Myocyte (in vitro differentiated cells): ENCODE measurements at regions not wholly inside any gene's neighbourhood (a gene's known extent, or its start where the extent isn't known, plus 50 kb on each side); places are given as distances from the start of the nearest gene placed in this dataset.

Experiments used
- DNase-seq: peaks from one replicate; pipeline ENCODE4 v3.0.0-alpha.2; 2012; ENCODE audit warnings: low read depth

DNA sequence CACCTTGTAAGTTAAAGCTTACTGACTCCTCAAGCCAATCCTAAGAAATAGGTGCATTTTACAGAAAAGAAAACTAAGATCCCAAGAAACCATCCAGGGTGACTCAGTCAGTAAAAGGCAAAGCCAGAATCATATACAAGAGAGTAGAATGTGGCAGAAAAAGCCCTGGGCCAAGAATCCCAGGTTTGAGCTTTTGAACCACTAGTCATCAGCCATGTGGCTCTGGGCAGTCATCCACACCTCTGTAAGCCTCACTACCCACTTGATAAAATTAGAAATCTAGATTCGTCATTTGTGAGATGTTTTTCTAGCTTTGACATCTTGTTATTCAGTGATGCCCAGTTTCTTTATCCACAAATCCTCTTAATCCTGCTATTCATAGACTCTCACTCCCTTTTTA is 122.2 kb upstream of the PDE5A start:
- peak; percentile 66 for DNase-seq

- DNase-seq: no peak
Measured at GRCh38 chr4:119750048-119750447, 121.4 kb upstream of the PDE5A start.

DNA sequence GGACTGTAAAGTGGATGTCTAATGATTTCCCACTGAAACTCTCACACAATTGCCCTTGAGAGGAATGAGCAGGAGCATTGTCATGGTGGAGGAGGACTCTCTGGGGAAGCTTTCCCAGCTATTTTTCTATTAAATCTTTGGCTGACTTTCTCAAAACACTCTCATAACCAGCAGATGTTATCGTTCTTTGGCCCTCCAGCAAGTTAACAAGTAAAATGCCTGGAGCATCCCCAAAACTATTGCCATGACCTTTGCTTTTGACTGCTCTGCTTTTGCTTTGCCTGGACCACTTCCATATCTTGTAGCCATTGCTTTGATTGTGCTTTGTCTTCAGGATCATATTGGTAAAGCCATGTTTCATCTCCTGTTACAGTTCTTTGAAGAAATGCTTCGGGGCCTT is 120.2 kb upstream of the PDE5A start:
- no peak for DNase-seq

DNA sequence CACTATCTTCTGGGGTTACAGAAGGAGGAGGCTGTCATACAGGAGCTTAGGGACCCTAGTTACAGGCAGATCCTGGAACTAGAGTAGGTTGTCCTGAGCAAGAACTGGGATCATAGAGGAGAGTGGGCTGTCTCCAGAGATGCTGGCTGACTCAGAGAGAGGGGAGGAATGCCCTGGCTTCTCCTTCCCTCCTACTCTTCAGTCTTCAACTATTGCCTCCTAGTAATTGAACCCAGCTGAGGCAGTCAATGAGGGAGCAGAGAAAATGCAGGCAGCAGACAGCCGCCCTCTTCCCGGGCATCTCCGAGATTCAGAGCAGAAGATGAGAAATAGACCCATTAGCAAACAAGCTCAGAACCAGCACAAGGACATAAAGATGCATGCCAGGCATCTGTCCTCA is 118.3 kb upstream of the PDE5A start:
- no peak for DNase-seq

GRCh38 chr4:119745351-119745750 is 116.7 kb upstream of the PDE5A start:
- DNase-seq: no peak

- DNase-seq: no peak
Measured at GRCh38 chr4:119744580-119744979, 116.0 kb upstream of the PDE5A start.

DNA sequence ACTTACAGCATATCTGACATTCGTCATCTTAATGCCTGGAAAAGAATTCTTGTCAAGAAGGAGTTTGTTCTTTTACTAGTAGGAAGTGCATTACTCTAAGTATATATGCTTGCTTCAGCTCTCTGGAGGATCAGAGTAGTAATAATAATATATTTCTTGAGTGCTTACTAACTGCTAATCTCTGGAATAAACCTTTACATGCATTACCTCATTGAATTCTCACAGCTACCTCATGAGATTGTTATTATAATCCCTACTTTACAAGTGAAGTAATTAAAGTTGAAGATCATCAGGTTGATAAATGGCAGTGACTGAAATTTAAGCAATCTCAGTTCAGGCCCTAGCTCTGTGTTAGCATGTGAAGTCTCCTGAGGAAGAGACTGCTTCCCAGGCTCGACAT is 115.0 kb upstream of the PDE5A start:
- DNase-seq: no peak

- no peak for DNase-seq
Measured at GRCh38 chr4:119739796-119740195, 111.2 kb upstream of the PDE5A start.

DNA sequence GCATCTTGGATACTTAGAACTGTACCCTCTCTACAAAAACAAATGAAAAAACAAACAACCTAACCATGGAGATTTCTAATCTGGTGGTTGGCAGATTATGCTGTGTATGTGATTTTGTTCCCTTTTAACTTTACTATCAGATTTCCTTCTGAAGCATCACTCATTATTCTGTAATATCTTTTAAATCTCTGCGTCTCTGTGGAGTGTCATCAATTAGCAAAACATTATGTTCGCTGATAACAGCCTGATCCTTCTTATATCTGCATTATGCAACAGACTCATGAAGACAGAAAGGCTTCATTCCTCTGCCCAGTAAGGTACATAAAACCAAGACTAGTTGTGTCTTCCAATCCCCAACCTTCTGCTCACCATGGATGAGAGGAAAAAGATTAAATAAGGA is 110.3 kb upstream of the PDE5A start:
- DNase-seq: no peak

DNA sequence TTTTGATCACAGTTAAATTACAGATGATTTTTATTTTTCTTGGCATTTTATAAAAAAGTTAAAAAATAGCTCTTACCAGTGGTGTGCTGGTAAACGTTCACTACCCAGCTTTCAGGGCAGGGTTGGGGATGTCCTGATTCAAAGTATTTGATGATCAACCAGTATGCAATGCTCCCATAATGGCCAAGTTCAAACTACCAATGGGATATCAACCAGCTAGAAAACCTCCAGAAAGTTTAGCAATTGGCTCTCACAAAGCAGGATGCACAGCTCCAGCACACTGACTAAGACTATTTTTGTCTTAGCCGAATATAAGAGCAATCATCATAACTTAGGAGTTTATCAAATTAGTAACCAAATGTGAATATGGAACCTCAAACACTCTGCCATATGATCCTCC is 108.0 kb upstream of the PDE5A start:
- DNase-seq: no peak

DNA sequence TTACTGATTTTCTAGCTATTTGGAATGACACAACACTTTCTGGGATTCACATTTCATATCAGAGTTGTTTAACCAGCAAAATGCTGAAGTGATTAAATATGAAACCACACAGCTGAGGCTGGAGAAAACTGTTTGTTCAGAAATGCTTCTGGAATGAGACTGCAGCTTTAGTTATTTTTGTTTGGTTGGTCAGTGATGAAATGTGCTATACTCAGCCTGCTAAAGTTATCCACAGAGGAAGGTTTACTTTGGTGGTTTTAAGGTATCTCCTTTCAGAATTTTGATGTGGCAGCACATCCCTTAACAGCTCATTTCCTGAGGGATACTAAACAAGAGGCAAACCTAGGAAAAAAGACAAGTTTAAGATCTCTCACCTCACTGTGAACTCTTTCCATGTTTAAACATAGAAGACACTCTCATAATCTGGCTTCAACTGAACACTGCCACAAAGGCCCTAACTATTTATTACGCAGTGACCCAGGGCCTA is 106.6 kb upstream of the PDE5A start:
- DNase-seq: peak; percentile 89

DNA sequence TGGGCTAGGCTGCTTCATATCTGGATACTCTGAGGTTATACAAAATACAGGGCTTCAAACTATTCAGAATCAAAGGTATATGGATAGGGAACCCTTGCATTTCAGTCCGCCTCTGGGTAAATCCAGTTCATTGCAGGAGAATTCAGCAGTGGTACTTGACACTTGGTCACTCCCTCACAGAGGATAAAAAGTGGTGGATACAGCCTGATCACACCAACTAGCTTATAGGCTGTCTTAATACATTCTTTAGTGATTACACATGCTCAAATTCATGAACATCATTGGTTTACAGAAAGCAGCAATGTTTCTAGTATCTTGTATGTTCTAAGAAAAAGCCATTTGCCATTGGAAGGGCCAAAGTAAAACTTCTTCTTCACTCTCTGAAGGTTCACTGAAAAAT is 104.8 kb upstream of the PDE5A start:
- DNase-seq: no peak

GRCh38 chr4:119731778-119732177 is 103.2 kb upstream of the PDE5A start:
- no peak for DNase-seq

DNA sequence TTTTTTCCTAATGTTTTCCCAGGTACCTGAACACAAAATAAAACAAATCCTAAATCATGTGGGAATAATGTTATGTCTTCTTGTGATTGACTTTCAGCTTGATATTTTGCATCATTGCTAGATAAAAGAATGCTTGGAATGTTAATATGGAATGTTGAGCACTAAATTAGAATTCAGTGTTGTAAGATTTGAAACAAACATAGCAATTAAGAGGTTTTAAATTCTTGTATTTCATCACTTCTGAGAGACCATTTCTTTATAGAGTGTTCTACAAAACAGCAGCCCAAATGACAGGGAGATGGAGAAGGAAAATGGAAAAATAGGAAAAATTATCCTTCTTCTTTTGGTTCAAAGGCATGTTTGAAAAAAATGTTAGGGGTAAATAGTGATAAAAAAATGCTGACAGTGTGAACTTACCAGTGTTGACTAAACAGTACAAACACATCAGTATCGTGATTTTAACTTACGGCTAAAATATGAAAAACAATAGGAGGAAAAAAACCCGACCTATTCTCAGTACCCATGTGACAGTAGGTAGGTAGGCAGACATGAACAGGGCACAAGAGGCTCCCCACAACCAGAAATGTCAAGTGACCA is 102.6 kb upstream of the PDE5A start:
- no peak for DNase-seq

DNA sequence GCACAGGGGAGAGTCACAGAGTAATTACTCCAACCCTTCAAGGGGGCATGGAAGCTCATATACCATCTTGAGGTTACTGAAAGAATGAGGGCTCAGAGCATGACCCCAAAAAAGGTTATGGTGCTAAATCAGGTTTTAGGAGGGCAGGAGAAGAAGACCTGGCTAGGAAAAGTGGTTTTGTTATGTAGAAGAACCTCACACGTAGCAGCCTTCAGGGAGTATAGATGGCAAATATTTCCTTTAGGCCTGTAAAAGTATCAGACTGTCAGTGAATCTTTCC is 102.0 kb upstream of the PDE5A start:
- DNase-seq: no peak

DNA sequence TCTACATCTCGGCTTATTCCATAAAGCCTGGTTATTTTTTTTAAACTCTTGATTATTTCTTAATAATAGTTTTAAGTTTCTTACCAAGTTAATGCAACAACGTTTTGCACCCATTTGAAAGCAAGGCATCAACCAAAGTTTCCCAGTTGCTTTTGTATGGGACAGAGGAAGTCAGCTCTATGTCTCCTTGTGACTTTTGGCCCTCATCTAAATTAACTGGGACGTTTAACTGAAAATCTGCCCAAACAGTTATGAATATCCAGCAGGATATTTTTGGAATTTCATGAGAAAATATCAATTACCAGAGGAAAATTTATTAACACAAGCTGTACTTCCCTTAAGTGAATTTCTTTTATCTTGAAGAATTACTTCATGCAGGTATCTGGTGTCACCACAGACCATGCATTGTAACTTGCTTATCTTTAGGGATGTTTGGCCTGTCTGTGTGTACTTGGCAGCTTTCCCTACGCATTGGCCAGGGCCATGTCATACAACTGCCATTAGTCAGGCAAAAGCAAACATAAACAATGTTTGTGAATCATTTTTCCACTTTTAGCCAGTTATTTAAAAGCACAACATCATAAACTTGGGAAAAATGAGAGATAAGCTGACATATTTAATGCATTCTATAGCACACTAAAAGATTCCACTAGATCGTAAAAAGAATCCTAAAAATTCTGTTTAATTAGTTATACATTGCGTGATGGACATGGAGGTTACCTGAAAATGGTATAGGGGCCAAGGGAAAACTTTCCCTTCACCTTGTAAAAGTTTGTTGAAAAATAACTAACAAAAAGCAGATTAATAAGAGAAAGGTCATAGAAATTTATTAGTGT is 101.4 kb upstream of the PDE5A start:
- DNase-seq: peak; percentile 35

DNA sequence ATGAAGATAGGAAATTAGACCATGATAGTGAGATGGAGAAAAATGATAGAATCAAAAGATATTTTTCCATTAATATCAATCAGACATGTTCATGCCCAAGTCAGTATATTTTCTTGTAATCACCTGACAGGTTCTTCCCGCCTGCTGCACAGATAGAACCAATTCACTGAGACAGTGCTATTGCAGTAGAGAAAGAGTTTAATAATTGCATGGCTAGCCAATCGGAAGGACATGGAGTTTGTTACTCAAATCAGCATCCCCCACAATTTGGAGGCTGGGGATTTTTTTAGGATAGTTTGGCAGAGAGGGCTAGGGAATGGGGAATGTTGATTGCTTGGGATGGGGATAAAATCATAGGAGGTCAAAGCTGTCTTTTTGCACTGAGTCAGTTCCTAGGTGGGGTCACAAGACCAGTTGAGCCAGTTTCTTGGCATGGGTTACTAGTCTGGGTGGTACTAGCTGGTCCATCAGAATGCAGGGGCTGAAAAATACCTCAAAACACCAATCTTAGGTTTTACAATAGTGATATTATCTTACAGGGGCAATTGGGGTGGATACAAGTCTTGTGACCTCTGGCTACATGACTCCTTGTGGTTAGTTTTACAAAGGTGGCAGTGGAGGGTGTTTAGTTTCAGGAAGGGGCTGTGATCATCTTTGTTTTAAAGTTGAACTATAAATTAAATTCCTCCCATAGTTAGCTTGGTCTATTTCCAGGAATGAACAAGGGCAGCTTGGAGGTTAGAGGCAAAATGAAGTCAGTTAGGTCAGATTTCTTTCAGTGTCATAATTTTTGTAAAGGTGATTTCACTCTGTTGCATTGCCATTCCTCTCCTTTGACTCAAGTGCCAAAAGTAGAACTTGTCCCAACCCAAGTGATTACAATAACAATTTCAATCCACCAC is 100.3 kb upstream of the PDE5A start:
- peak; percentile 29 for DNase-seq

- no peak for DNase-seq
Measured at GRCh38 chr4:119728185-119728584, 99.6 kb upstream of the PDE5A start.

DNA sequence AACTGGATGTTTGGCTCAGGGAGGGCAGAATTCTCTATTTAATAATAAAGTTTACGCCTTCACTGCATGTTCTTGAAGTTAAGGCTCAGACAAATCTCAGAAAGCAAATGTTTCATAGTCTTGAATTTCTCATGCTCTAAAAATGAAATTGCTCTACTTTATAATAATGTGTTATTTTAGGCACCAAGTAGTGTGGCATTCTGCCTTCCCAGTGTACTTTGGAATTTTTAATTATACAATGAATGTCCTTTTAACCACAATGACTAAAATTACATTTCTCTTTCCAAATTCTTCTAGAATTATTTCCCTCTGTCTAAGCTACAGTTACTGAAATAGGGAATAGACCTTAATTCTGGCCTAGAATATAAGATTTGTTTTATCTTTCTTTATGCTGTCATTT is 97.9 kb upstream of the PDE5A start:
- DNase-seq: no peak

DNA sequence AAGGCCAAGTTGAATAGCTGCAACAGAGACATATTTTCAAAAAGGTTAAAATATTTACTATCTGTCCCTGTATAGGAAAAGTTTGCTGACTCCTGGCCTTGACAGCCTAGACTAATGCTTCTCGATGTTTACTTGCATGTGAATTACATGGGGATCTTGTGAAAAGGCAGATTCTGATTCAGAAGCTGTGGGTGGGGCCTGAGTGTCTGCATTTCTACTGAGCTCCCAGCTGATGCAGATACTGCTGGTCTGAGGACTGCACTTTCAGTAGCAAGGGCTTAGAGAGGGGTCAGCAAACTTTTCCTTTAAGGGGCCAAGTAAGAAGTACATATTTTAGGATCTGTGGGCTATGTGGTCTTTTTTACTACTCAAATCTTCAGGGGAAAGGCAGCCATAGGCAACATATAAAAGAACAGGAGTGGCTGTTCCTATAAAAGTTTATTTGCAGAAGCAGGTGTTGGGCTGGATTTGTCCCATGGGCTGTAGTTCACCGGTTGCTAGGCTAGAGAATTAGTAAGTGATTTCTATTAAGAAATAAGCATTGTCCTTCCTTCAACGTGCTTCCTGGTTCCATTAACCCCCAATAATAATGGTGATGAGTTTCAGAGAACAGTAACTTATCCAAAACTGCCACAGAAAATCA is 97.2 kb upstream of the PDE5A start:
- DNase-seq: no peak

DNA sequence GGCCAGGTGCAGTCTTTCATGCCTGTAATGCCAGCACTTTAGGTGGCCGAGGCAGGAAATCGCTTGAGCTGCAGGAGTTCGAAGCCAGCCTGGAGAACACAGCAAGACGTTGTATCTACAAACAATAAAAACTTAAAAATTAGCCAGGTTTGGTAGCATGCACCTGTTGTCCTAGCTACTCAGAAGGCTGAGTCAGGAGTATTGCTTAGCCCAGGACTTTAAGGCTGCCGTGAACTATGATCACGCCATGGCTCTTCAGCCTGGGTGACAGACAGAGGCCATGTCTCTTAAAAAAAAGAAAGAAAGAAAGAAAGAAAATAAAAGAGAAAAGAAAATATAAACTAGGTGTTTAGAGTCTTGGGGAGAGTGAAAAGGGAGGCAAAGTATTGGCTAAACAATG is 96.4 kb upstream of the PDE5A start:
- DNase-seq: no peak

DNA sequence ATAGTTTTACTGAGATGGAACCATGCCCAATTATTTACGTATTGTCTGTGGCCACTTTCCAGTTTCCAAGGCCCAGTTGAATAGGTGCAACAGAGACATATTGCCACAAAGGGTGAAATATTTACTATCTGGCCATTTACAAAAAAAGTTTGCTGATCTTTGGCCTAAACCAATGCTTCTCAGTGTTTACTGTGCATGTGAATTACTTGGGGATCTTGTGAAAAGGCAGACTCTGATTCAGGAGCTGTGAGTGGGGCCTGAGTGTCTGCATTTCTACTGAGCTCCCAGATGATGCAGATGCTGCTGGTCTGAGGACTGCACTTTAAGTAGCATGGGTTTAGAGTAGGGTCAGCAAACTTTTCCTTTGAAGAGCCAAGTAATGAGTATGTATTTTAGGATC is 94.1 kb upstream of the PDE5A start:
- no peak for DNase-seq
